ENCODE measurements at regions not wholly inside any gene's neighbourhood (a gene's known extent, or its start where the extent isn't known, plus 50 kb on each side); places are given as distances from the start of the nearest gene placed in this dataset.

- Mint-ChIP-seq H3K9me3 (peaks cover 12% of the 10 kb centered on the region), H3K27ac (no peak overlapping the region), H3K27me3 (no peaks in the 10 kb centered on the region), H3K36me3 (no peaks in the 10 kb centered on the region), H3K4me1 (ENCODE audit: low read depth in 2 of 2) (no peaks in the 10 kb centered on the region), H3K4me3 (no peak overlapping the region)
- DNase-seq (ENCODE audit: low spot score): no peak
- ATAC-seq: no peak
These were observed 238.5 kb upstream of the CHST9 start for GRCh38 chr18:27423581-27423980.

GRCh38 chr18:27419646-27420045, 234.5 kb upstream of the CHST9 start:
- Mint-ChIP-seq H3K27ac (no peak overlapping the region), H3K9me3 (peaks cover 13% of the 10 kb centered on the region), H3K27me3 (no peaks in the 10 kb centered on the region), H3K4me3 (no peak overlapping the region), H3K36me3 (no peaks in the 10 kb centered on the region), H3K4me1 (ENCODE audit: low read depth in 2 of 2) (no peaks in the 10 kb centered on the region)
- DNase-seq (ENCODE audit: low spot score): no peak
- no peak for ATAC-seq

- Mint-ChIP-seq H3K9me3 (peaks cover 16% of the 10 kb centered on the region), H3K36me3 (no peaks in the 10 kb centered on the region), H3K4me3 (no peak overlapping the region), H3K27me3 (no peaks in the 10 kb centered on the region), H3K4me1 (ENCODE audit: low read depth in 2 of 2) (no peaks in the 10 kb centered on the region), H3K27ac (no peak overlapping the region)
- DNase-seq (ENCODE audit: low spot score): no peak
- ATAC-seq: no peak
These were observed 230.4 kb upstream of the CHST9 start for GRCh38 chr18:27415495-27415894.

GRCh38 chr18:27414682-27415081, 229.6 kb upstream of the CHST9 start:
- peaks cover 19% of the 10 kb centered on the region for H3K9me3 Mint-ChIP-seq
- no peak overlapping the region for H3K4me3 Mint-ChIP-seq
- H3K4me1 Mint-ChIP-seq (ENCODE audit: low read depth in 2 of 2): no peaks in the 10 kb centered on the region
- H3K36me3 Mint-ChIP-seq: no peaks in the 10 kb centered on the region
- H3K27me3 Mint-ChIP-seq: no peaks in the 10 kb centered on the region
- no peak for DNase-seq (ENCODE audit: low spot score)
- H3K27ac Mint-ChIP-seq: no peak overlapping the region
- no peak for ATAC-seq

- H3K27ac Mint-ChIP-seq: no peak overlapping the region
These were observed 228.6 kb upstream of the CHST9 start for GRCh38 chr18:27413495-27414401.

GRCh38 chr18:27412556-27412955, 227.4 kb upstream of the CHST9 start:
- no peak for ATAC-seq
- peaks cover 15% of the 10 kb centered on the region for H3K9me3 Mint-ChIP-seq
- H3K4me1 Mint-ChIP-seq (ENCODE audit: low read depth in 2 of 2): no peaks in the 10 kb centered on the region

More at GRCh38 chr18:27413495-27414401, 228.6 kb upstream of the CHST9 start:
- Mint-ChIP-seq H3K9me3 (peaks cover 19% of the 10 kb centered on the region), H3K27me3 (no peaks in the 10 kb centered on the region), H3K4me1 (ENCODE audit: low read depth in 2 of 2) (no peaks in the 10 kb centered on the region), H3K4me3 (no peak overlapping the region), H3K36me3 (no peaks in the 10 kb centered on the region)
- ATAC-seq (no peak), DNase-seq (ENCODE audit: low spot score) (no peak)

GRCh38 chr18:27411911-27412310, 226.8 kb upstream of the CHST9 start:
- DNase-seq (ENCODE audit: low spot score) (no peak), ATAC-seq (no peak)
- Mint-ChIP-seq H3K27ac (no peak overlapping the region), H3K9me3 (peaks cover 15% of the 10 kb centered on the region), H3K4me1 (ENCODE audit: low read depth in 2 of 2) (no peaks in the 10 kb centered on the region), H3K27me3 (no peaks in the 10 kb centered on the region), H3K4me3 (no peak overlapping the region), H3K36me3 (no peaks in the 10 kb centered on the region)

More at GRCh38 chr18:27412556-27412955, 227.4 kb upstream of the CHST9 start:
- H3K36me3 Mint-ChIP-seq: no peaks in the 10 kb centered on the region
- H3K27ac Mint-ChIP-seq: no peak overlapping the region
- H3K4me3 Mint-ChIP-seq: no peak overlapping the region
- H3K27me3 Mint-ChIP-seq: no peaks in the 10 kb centered on the region
- DNase-seq (ENCODE audit: low spot score): no peak

GRCh38 chr18:27411013-27411412, 225.9 kb upstream of the CHST9 start:
- H3K9me3 Mint-ChIP-seq: peaks cover 12% of the 10 kb centered on the region
- no peaks in the 10 kb centered on the region for H3K36me3 Mint-ChIP-seq
- DNase-seq (ENCODE audit: low spot score) (no peak), ATAC-seq (no peak)
- no peak overlapping the region for H3K4me3 Mint-ChIP-seq
- H3K27me3 Mint-ChIP-seq: no peaks in the 10 kb centered on the region
- H3K27ac Mint-ChIP-seq: no peak overlapping the region
- H3K4me1 Mint-ChIP-seq (ENCODE audit: low read depth in 2 of 2): no peaks in the 10 kb centered on the region

- H3K27ac Mint-ChIP-seq: no peak overlapping the region
- no peak overlapping the region for H3K4me3 Mint-ChIP-seq
- H3K4me1 Mint-ChIP-seq (ENCODE audit: low read depth in 2 of 2): no peaks in the 10 kb centered on the region
- H3K36me3 Mint-ChIP-seq: no peaks in the 10 kb centered on the region
- ATAC-seq: no peak
- H3K27me3 Mint-ChIP-seq: no peaks in the 10 kb centered on the region
- H3K9me3 Mint-ChIP-seq: peaks cover 6% of the 10 kb centered on the region
- no peak for DNase-seq (ENCODE audit: low spot score)
These were observed 219.7 kb upstream of the CHST9 start for GRCh38 chr18:27404855-27405254.

- Mint-ChIP-seq H3K4me3 (no peak overlapping the region), H3K4me1 (ENCODE audit: low read depth in 2 of 2) (no peaks in the 10 kb centered on the region), H3K36me3 (no peaks in the 10 kb centered on the region), H3K27me3 (no peaks in the 10 kb centered on the region), H3K27ac (no peak overlapping the region), H3K9me3 (peaks cover 9% of the 10 kb centered on the region)
- ATAC-seq: no peak
- no peak for DNase-seq (ENCODE audit: low spot score)
These were observed 214.9 kb upstream of the CHST9 start for GRCh38 chr18:27400001-27400400.

GRCh38 chr18:27395752-27396151, 210.6 kb upstream of the CHST9 start:
- ATAC-seq (no peak), DNase-seq (ENCODE audit: low spot score) (no peak)
- no peak overlapping the region for H3K4me3 Mint-ChIP-seq
- H3K36me3 Mint-ChIP-seq: no peaks in the 10 kb centered on the region
- H3K9me3 Mint-ChIP-seq: peaks cover 11% of the 10 kb centered on the region
- H3K4me1 Mint-ChIP-seq (ENCODE audit: low read depth in 2 of 2): no peaks in the 10 kb centered on the region
- H3K27ac Mint-ChIP-seq: no peak overlapping the region
- no peaks in the 10 kb centered on the region for H3K27me3 Mint-ChIP-seq

- no peak for DNase-seq (ENCODE audit: low spot score)
- Mint-ChIP-seq H3K4me3 (no peak overlapping the region), H3K9me3 (peaks cover 11% of the 10 kb centered on the region), H3K4me1 (ENCODE audit: low read depth in 2 of 2) (no peaks in the 10 kb centered on the region), H3K36me3 (no peaks in the 10 kb centered on the region), H3K27me3 (no peaks in the 10 kb centered on the region), H3K27ac (no peak overlapping the region)
- no peak for ATAC-seq
These were observed 209.6 kb upstream of the CHST9 start for GRCh38 chr18:27394687-27395086.

GRCh38 chr18:27382567-27383216, 197.6 kb upstream of the CHST9 start:
- no peaks in the 10 kb centered on the region for H3K4me1 Mint-ChIP-seq (ENCODE audit: low read depth in 2 of 2)
- no peak for DNase-seq (ENCODE audit: low spot score)
- no peaks in the 10 kb centered on the region for H3K36me3 Mint-ChIP-seq
- H3K27me3 Mint-ChIP-seq: no peaks in the 10 kb centered on the region
- no peak overlapping the region for H3K27ac Mint-ChIP-seq
- ATAC-seq: no peak
- H3K9me3 Mint-ChIP-seq: peaks cover 21% of the 10 kb centered on the region
- no peak overlapping the region for H3K4me3 Mint-ChIP-seq

- H3K4me1 Mint-ChIP-seq (ENCODE audit: low read depth in 2 of 2): no peaks in the 10 kb centered on the region
- peaks cover 9% of the 10 kb centered on the region for H3K9me3 Mint-ChIP-seq
- H3K4me3 Mint-ChIP-seq: no peak overlapping the region
- H3K27ac Mint-ChIP-seq: no peak overlapping the region
- no peaks in the 10 kb centered on the region for H3K27me3 Mint-ChIP-seq
- ATAC-seq (no peak), DNase-seq (ENCODE audit: low spot score) (no peak)
- no peaks in the 10 kb centered on the region for H3K36me3 Mint-ChIP-seq
These were observed 193.5 kb upstream of the CHST9 start for GRCh38 chr18:27378431-27379095.
